ENCODE measurements at regions not wholly inside any gene's neighbourhood (a gene's known extent, or its start where the extent isn't known, plus 50 kb on each side); places are given as distances from the start of the nearest gene placed in this dataset.

DNA sequence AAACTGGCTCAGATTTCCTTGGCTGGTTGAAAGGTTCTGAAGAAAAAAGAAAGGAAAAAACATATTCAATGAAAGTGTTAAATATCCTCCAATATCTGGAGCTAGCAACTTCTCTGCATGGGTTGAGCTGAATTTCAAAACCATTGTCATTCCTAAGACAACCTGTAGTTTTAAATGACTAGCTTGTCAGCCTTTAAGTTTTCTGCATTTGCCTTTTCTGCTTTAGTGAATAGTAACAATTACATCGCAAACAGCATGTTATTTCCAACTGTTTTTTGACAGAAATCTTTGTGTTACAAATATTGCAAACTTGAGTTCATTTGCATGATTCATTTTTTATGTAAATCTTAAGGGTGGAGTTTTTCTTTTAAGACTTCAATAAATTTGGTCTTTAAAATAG lies 852.3 kb upstream of the CELF2 start:
- no peak overlapping the region for H2AFZ ChIP-seq (ENCODE audit: control insufficient read depth, low read depth, low read length)
- FAIRE-seq (no peak), ATAC-seq (no peak), DNase-seq (ENCODE audit: low read depth, low spot score) (no peak)
- no peaks in the 10 kb centered on the region for H3K36me3 ChIP-seq (ENCODE audit: control insufficient read depth in 2 of 2, insufficient read depth in 2 of 2, low read length in 1 of 2)
- intact Hi-C loops (cut with micrococcal nuclease; ENCODE audit: unreplicated experiment): no loop called here
- ChIA-PET SMC1A (ENCODE audit: uncharacterized antibody, unreplicated experiment) (no interaction called here), CTCF (no interaction called here), RAD21 (ENCODE audit: unreplicated experiment) (no interaction called here), POLR2A (no interaction called here)
- no peaks in the 10 kb centered on the region for H3K27me3 ChIP-seq (replicated peaks in 1 of 2; ENCODE audit: control insufficient read depth in 2 of 2, insufficient read depth in 2 of 2, low read length in 1 of 2)
- no peaks in the 10 kb centered on the region for H3K79me2 ChIP-seq (ENCODE audit: control insufficient read depth, insufficient read depth, low read length)
- no peaks in the 10 kb centered on the region for H3K9me3 ChIP-seq (replicated peaks; ENCODE audit: control insufficient read depth, insufficient read depth, low read length)
- no TSS peak for BruUV-seq (replicated peaks)
- no peak overlapping the region for H3K27ac ChIP-seq (ENCODE audit: control insufficient read depth, insufficient read depth)
- H3K4me2 ChIP-seq (ENCODE audit: control insufficient read depth, insufficient read depth): no peak overlapping the region
- in situ Hi-C loops (cut with MboI): no loop called here
- 80% methylated on average over 1 of the region's 1 CpG for WGBS (ENCODE audit: insufficient coverage, insufficient replicate concordance, low lambda C conversion rate, missing lambda C conversion rate)
- no peak overlapping the region for H3K9ac ChIP-seq (ENCODE audit: control insufficient read depth, insufficient read depth, low read length)
- no peak overlapping the region for H3K4me3 ChIP-seq
- H4K20me1 ChIP-seq (ENCODE audit: control insufficient read depth, insufficient read depth): no peaks in the 10 kb centered on the region
- no peaks in the 10 kb centered on the region for H3K4me1 ChIP-seq (ENCODE audit: control insufficient read depth, insufficient read depth, low read length)
- TF ChIP-seq, protein P1, sequence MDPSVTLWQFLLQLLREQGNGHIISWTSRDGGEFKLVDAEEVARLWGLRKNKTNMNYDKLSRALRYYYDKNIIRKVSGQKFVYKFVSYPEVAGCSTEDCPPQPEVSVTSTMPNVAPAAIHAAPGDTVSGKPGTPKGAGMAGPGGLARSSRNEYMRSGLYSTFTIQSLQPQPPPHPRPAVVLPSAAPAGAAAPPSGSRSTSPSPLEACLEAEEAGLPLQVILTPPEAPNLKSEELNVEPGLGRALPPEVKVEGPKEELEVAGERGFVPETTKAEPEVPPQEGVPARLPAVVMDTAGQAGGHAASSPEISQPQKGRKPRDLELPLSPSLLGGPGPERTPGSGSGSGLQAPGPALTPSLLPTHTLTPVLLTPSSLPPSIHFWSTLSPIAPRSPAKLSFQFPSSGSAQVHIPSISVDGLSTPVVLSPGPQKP (IDR thresholded peaks at IDR 0.05; ENCODE audit: low read depth, low read length): no peak
- TF ChIP-seq EP300 (IDR thresholded peaks at IDR 0.05; ENCODE audit: borderline replicate concordance in 1 of 2, control insufficient read depth in 1 of 2, low read depth in 2 of 2, low read length in 2 of 2) (no peak), TARDBP (IDR thresholded peaks at IDR 0.05; ENCODE audit: borderline replicate concordance) (no peak), SREBF1 (IDR thresholded peaks at IDR 0.05; ENCODE audit: low read length) (no peak), CBX5 (IDR thresholded peaks at IDR 0.05; ENCODE audit: low read depth) (no peak), CHD2 (IDR thresholded peaks at IDR 0.05; ENCODE audit: borderline replicate concordance, low read depth, low read length) (no peak), IKZF2 (IDR thresholded peaks at IDR 0.05) (no peak), TAF1 (IDR thresholded peaks at IDR 0.05; ENCODE audit: borderline replicate concordance, low read depth, low read length) (no peak), SRF (IDR thresholded peaks at IDR 0.05; ENCODE audit: low read depth in 2 of 2, low read length in 2 of 2) (no peak)
- TF ChIP-seq, protein P2, sequence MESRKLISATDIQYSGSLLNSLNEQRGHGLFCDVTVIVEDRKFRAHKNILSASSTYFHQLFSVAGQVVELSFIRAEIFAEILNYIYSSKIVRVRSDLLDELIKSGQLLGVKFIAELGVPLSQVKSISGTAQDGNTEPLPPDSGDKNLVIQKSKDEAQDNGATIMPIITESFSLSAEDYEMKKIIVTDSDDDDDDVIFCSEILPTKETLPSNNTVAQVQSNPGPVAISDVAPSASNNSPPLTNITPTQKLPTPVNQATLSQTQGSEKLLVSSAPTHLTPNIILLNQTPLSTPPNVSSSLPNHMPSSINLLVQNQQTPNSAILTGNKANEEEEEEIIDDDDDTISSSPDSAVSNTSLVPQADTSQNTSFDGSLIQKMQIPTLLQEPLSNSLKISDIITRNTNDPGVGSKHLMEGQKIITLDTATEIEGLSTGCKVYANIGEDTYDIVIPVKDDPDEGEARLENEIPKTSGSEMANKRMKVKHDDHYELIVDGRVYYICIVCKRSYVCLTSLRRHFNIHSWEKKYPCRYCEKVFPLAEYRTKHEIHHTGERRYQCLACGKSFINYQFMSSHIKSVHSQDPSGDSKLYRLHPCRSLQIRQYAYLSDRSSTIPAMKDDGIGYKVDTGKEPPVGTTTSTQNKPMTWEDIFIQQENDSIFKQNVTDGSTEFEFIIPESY (IDR thresholded peaks at IDR 0.05): no peak
- TF ChIP-seq, protein P3, sequence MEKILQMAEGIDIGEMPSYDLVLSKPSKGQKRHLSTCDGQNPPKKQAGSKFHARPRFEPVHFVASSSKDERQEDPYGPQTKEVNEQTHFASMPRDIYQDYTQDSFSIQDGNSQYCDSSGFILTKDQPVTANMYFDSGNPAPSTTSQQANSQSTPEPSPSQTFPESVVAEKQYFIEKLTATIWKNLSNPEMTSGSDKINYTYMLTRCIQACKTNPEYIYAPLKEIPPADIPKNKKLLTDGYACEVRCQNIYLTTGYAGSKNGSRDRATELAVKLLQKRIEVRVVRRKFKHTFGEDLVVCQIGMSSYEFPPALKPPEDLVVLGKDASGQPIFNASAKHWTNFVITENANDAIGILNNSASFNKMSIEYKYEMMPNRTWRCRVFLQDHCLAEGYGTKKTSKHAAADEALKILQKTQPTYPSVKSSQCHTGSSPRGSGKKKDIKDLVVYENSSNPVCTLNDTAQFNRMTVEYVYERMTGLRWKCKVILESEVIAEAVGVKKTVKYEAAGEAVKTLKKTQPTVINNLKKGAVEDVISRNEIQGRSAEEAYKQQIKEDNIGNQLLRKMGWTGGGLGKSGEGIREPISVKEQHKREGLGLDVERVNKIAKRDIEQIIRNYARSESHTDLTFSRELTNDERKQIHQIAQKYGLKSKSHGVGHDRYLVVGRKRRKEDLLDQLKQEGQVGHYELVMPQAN (conservative IDR thresholded peaks at IDR 0.05): no peak
- TF ChIP-seq, protein P4, sequence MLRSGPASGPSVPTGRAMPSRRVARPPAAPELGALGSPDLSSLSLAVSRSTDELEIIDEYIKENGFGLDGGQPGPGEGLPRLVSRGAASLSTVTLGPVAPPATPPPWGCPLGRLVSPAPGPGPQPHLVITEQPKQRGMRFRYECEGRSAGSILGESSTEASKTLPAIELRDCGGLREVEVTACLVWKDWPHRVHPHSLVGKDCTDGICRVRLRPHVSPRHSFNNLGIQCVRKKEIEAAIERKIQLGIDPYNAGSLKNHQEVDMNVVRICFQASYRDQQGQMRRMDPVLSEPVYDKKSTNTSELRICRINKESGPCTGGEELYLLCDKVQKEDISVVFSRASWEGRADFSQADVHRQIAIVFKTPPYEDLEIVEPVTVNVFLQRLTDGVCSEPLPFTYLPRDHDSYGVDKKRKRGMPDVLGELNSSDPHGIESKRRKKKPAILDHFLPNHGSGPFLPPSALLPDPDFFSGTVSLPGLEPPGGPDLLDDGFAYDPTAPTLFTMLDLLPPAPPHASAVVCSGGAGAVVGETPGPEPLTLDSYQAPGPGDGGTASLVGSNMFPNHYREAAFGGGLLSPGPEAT (IDR thresholded peaks at IDR 0.05; ENCODE audit: low read depth): no peak
- TF ChIP-seq, protein P5, sequence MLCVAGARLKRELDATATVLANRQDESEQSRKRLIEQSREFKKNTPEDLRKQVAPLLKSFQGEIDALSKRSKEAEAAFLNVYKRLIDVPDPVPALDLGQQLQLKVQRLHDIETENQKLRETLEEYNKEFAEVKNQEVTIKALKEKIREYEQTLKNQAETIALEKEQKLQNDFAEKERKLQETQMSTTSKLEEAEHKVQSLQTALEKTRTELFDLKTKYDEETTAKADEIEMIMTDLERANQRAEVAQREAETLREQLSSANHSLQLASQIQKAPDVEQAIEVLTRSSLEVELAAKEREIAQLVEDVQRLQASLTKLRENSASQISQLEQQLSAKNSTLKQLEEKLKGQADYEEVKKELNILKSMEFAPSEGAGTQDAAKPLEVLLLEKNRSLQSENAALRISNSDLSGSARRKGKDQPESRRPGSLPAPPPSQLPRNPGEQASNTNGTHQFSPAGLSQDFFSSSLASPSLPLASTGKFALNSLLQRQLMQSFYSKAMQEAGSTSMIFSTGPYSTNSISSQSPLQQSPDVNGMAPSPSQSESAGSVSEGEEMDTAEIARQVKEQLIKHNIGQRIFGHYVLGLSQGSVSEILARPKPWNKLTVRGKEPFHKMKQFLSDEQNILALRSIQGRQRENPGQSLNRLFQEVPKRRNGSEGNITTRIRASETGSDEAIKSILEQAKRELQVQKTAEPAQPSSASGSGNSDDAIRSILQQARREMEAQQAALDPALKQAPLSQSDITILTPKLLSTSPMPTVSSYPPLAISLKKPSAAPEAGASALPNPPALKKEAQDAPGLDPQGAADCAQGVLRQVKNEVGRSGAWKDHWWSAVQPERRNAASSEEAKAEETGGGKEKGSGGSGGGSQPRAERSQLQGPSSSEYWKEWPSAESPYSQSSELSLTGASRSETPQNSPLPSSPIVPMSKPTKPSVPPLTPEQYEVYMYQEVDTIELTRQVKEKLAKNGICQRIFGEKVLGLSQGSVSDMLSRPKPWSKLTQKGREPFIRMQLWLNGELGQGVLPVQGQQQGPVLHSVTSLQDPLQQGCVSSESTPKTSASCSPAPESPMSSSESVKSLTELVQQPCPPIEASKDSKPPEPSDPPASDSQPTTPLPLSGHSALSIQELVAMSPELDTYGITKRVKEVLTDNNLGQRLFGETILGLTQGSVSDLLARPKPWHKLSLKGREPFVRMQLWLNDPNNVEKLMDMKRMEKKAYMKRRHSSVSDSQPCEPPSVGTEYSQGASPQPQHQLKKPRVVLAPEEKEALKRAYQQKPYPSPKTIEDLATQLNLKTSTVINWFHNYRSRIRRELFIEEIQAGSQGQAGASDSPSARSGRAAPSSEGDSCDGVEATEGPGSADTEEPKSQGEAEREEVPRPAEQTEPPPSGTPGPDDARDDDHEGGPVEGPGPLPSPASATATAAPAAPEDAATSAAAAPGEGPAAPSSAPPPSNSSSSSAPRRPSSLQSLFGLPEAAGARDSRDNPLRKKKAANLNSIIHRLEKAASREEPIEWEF (IDR thresholded peaks at IDR 0.05; ENCODE audit: insufficient replicate concordance, low read depth, low read length): no peak
